Aorta (tissue), 5 donors: ENCODE measurements at regions not wholly inside any gene's neighbourhood (a gene's known extent, or its start where the extent isn't known, plus 50 kb on each side); places are given as distances from the start of the nearest gene placed in this dataset.

Experiments
- ATAC-seq: fragments of 200-7000 bp; cut with Tn5 transposase; one replicate; pipeline ENCODE4 v1.9.1; 2022; ENCODE audit warnings: moderate library complexity; ENCODE audit not compliant: low FRiP score
- DNase-seq, 2 donors: peaks; one replicate each; pipeline ENCODE4 v3.0.0-alpha.2; 2020
- H3K27ac ChIP-seq, 2 donors: one replicate each; pipeline ENCODE4 v1.5.1; 2013; ENCODE audit warnings: low read length in 2 of 2, mild to moderate bottlenecking in 2 of 2, moderate library complexity in 2 of 2, control low read depth in 1 of 2, inconsistent platforms in 1 of 2, low read depth in 1 of 2
- H3K27me3 ChIP-seq, 2 donors: one replicate each; pipeline ENCODE4 v1.6.1; 2013; ENCODE audit warnings: control low read depth in 1 of 2, low read length in 1 of 2, mild to moderate bottlenecking in 1 of 2, moderate library complexity in 1 of 2; ENCODE audit not compliant: insufficient read depth in 2 of 2, control insufficient read depth in 1 of 2
- H3K36me3 ChIP-seq, 2 donors: one replicate each; pipeline ENCODE4 v1.6.1; 2013; ENCODE audit warnings: control low read depth in 1 of 2, low read length in 1 of 2, mild to moderate bottlenecking in 1 of 2; ENCODE audit not compliant: insufficient read depth in 2 of 2, control insufficient read depth in 1 of 2
- H3K4me1 ChIP-seq, 2 donors: one replicate each; pipeline ENCODE4 v1.6.1; 2013; ENCODE audit warnings: low read length in 2 of 2, control low read depth in 1 of 2, mild to moderate bottlenecking in 1 of 2, moderate library complexity in 1 of 2; ENCODE audit not compliant: insufficient read depth in 2 of 2, control insufficient read depth in 1 of 2
- H3K4me3 ChIP-seq, 2 donors: one replicate each; pipeline ENCODE4 v1.5.1; 2013; ENCODE audit warnings: low read length in 2 of 2, control low read depth in 1 of 2, mild to moderate bottlenecking in 1 of 2
- H3K9me3 ChIP-seq: one replicate; pipeline ENCODE4 v1.6.1; 2013; ENCODE audit warnings: mild to moderate bottlenecking, low read length; ENCODE audit not compliant: control insufficient read depth
- WGBS, 2 donors: extraction: QIAGEN DNeasy Blood & Tissue Kit; methylation state at CpG; one replicate each; pipeline ENCODE4 v1.1.7; 2013; 5-methylcytosine and 5-hydroxymethylcytosine counted together
- intact Hi-C, 2 donors: fragments of 100-400 bp; cut with DNase I; formaldehyde crosslinking; loops; one replicate each; pipeline versions ENCODE4 v1.14.2 to v1.15.0; 2022
- donor health status: healthy with polysubstance abuse.
- donor health status: Bipolar disorder and iron deficiency.
- donor health status: DM: no; HTN: no; CAD: no.
- donor health status: DM: no; HTN: no; CAD: no.
- donor health status: DM: yes; HTN: yes; CAD: no.

DNA sequence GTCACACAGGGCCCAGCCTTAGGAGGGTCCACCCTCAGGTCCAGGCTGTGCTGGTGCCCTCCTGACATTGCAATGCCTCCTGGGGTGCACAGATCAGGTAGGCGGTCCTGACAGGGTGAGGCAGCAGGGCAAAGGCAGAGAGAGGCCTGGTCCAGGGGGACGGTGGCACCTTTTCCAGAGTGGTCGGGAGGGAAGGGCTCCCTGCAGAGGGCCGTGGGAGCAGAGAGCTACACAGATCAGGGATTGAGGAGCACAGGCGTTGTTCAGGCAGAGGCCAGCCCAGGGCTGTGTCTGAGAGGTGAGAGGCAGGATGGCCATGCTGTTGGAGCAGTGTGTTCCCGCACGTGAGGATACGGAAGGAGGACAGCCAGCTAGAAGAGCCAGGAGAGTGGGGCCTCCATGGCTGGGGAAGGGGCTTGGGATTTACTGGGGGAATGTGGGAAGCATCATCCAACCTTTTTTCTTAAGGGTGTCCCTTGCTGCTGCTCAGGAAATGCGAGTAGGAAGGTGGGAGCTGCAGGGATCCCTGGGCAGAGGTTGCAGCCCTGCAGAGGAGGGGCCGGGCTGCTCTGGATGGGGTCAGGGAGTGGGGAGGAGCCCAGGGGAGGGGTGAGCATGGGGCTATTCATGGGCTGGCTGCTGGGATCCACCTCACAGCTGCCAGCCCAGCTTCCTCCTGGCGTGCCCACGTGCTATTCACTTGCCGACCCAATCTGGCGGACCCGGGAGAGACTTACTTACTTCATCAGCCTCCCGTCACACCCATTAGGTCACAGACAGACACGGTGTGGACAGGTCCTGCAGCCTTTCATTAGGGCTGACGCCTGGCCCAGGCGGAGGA lies 1516.4 kb downstream of the TBC1D22A start:
- no peaks in the 10 kb centered on the region for H3K27me3 ChIP-seq
- H3K4me3 ChIP-seq, result no peak overlapping the region
- DNase-seq (no peak), ATAC-seq (no peak)
- intact Hi-C loops, result no loop called here
- WGBS, 2 donors, result 49 to 59% methylated on average over 19 of the region's 19 CpGs
- no peak overlapping the region for H3K27ac ChIP-seq
- H3K9me3 ChIP-seq, result no peaks in the 10 kb centered on the region
- H3K36me3 ChIP-seq, result no peaks in the 10 kb centered on the region
- H3K4me1 ChIP-seq, result no peaks in the 10 kb centered on the region

DNA sequence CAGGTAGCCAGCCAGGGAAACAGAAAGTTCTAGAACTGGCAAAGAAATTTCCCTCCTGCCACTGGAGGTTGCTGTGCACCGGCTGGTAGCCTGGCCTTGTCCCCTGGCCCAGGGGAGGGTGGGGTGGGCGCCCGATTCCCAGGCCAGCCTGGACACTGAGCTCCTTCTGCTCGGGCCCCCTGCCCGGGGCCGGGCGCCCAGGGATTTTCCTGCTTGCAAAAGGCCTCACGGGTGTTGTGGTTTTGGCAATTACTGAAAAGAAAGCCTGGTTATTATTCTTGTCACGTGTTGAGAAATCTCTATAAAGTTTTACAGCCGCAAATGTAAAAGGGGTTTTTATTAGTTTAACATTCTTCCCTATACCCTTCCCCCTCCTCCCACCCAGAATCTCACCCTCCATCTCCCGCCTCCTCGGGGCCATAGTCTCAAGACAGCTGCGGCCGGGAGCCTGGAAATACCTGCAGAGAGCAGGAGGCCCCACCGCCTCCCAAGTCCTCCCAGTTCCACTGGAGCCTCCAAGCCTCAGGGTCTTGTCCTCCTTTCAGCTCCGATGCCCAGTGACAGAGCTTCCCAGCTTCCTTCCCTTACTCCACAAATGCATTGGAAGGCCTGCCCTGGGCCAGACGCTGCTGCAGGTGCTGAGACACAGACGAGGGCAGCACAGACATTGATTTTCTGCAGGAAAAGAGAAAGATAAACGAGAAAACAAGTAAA lies 1515.6 kb downstream of the TBC1D22A start:
- 26 to 38% methylated on average over 19 of the region's 19 CpGs for WGBS, 2 donors
- intact Hi-C loops, result no loop called here
- H3K27me3 ChIP-seq, result no peaks in the 10 kb centered on the region

DNA sequence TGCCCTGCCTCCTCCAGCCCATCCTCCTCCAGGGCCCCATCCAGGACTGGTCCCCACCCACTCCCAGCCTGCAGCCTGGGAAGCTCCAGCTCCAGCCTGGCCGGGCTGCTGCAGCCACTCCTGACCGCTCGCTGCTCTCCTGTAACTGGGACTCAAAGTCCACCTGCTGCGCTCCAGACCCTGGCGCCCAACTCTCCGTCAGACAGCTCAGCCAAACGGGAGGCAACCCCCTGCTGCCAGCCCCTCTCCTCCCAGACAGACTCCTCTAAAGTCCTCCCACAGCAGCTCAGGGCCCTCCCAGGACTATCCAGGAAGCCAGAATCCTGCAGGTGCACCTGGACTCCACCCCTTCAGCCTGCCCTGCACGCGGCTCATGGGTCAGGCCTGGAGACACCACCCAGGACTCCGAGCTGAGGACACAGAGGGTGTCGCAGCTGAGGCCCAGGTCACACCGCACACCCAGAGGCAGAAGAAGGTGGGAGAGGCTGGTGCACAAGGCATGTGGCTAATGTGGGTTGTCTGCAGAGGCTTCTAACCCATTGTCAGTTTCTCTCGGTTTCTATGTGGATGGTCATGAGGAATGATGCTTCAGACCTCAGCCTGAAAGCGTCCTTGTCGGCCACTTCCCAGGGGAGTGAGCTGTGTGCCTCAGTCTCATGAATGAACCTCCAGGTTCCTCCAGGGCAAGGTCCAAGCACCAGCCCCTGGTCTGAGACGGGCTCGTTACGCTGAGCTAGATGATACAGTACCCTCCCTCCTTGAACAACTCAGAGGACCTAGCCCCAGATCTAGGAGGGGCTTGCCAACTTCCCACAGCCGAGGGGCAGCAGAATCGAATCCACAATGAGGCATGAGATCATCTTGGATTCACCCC lies 1514.8 kb downstream of the TBC1D22A start:
- H3K4me1 ChIP-seq, result no peaks in the 10 kb centered on the region
- no peak for DNase-seq
- peak; percentile 53 for ATAC-seq
- no peaks in the 10 kb centered on the region for H3K9me3 ChIP-seq
- no peak overlapping the region for H3K4me3 ChIP-seq
- no peak overlapping the region for H3K27ac ChIP-seq
- intact Hi-C loops, result no loop called here
- H3K27me3 ChIP-seq, result no peaks in the 10 kb centered on the region
- H3K36me3 ChIP-seq, result no peaks in the 10 kb centered on the region
- 58 to 65% methylated on average over 20 of the region's 20 CpGs for WGBS, 2 donors

More for the DNA sequence above, 1515.6 kb downstream of the TBC1D22A start:
- H3K36me3 ChIP-seq, result no peaks in the 10 kb centered on the region
- DNase-seq (no peak), ATAC-seq (no peak)
- H3K9me3 ChIP-seq, result no peaks in the 10 kb centered on the region
- no peak overlapping the region for H3K4me3 ChIP-seq
- no peak overlapping the region for H3K27ac ChIP-seq
- no peaks in the 10 kb centered on the region for H3K4me1 ChIP-seq

DNA sequence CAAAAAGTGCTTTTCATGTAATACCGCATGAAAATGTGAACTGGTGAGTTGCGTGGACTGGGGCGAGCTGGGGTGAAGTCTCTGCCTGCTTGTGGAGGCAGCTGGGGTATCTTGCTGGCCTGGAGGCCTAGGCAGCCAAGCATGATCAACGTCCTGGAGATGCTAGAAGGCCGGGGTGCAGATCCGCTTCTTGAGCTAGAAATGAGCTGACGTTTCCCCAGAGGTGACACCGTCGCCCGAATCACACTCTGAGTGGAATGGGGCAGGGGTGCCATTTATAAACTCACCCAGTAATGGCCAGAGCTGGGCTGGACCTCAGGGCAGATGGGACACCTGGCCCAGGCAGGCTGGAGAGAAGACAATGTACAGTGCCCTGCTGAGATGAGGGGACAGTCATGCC lies 1513.0 kb downstream of the TBC1D22A start:
- WGBS, 2 donors, result 90 to 93% methylated on average over 10 of the region's 10 CpGs
- ATAC-seq, result no peak
- no peaks in the 10 kb centered on the region for H3K27me3 ChIP-seq

DNA sequence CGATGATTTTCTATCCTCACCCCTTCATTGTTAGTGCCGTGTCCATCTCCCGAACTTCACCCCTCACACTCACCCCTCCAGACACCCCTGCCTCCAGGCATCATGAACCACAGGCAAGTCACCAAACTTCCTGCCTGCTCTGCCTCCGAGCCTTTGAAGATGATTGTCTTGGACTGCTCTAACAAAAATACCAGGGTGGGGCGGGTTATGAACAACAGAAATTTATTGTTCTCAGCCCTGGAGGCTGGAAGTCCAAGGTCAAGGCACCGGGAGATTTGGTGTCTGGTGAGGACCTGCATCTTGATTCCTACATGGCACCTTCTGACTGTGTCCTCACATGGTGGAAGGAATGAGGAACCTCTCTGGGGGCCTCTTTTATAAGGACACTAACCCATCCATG lies 1508.3 kb downstream of the TBC1D22A start:
- 80 to 83% methylated on average over 6 of the region's 6 CpGs for WGBS, 2 donors
- Histone ChIP-seq H3K27ac (no peak overlapping the region), H3K4me3 (no peak overlapping the region), H3K9me3 (no peaks in the 10 kb centered on the region), H3K27me3 (no peaks in the 10 kb centered on the region), H3K36me3 (no peaks in the 10 kb centered on the region), H3K4me1 (no peaks in the 10 kb centered on the region)
- ATAC-seq, result no peak
- DNase-seq, result no peak
- intact Hi-C loops, result no loop called here

More for the DNA sequence above, 1513.0 kb downstream of the TBC1D22A start:
- Histone ChIP-seq H3K4me3 (no peak overlapping the region), H3K36me3 (no peaks in the 10 kb centered on the region), H3K9me3 (no peaks in the 10 kb centered on the region), H3K4me1 (no peaks in the 10 kb centered on the region), H3K27ac (no peak overlapping the region)
- intact Hi-C loops, result no loop called here
- DNase-seq, result no peak

DNA sequence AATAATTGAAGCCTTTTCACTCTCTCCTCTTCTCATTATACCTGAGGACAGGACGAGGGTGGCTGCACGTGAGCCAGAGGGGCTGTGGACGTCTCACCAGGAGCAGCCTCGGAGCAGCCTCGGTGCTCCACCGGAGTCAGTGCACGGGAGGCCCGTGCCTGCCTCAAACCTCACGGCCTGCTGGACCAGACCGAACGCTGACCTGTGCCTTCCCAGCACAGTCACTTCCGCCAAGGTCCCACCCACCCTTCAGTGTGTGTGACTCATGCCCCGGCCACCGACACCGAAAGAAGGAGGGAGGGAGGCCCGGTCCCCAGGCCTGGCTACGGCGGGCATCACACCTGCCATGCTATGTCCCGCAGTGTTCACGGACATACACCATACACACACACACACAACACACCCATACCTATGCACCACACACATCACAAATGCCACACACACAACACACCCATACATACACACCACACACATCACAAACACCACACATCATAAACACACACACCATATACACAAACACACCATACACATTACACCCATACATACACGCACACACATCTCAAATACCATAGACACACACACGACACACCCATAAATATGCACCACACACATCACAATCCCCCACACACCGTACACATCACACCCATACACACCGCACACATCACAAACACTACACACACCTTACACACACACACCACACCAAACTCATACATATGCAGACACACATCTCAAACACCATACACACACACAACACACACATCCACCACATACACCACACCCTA lies 1506.5 kb downstream of the TBC1D22A start:
- intact Hi-C loops, result no loop called here
- H3K27me3 ChIP-seq, result no peaks in the 10 kb centered on the region
- H3K36me3 ChIP-seq, result no peaks in the 10 kb centered on the region
- DNase-seq (no peak), ATAC-seq (no peak)
- peaks cover 2% of the 10 kb centered on the region for H3K9me3 ChIP-seq
- no peak overlapping the region for H3K4me3 ChIP-seq
- H3K27ac ChIP-seq, result no peak overlapping the region
- no peaks in the 10 kb centered on the region for H3K4me1 ChIP-seq
- WGBS, 2 donors, result 75 to 77% methylated on average over 24 of the region's 24 CpGs

DNA sequence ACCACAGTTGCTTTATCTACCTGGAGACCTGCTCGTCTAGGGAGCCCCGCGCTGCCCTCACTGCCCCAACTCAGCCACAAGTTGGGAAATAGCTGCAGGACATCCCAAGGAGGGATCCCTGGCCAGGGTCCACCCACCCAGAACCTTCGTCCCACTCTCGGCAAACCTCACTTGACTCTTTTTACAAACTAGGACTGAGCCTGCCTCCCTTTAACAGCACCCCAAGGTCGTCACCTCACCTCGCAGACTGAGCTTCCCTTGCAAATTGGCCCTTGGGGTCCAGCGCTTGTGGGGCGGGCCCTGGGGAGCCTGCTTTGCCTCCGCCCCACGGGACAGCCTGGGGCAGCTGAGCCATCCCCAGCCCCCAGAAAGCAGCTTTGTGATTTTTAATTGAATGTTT lies 1505.8 kb downstream of the TBC1D22A start:
- WGBS, 2 donors, result 68 to 70% methylated on average over 11 of the region's 11 CpGs
- no peak for ATAC-seq
- Histone ChIP-seq H3K27ac (no peak overlapping the region), H3K4me1 (no peaks in the 10 kb centered on the region), H3K4me3 (no peak overlapping the region), H3K36me3 (no peaks in the 10 kb centered on the region), H3K27me3 (no peaks in the 10 kb centered on the region), H3K9me3 (peaks cover 4% of the 10 kb centered on the region)
- intact Hi-C loops, result no loop called here
- DNase-seq, result no peak

DNA sequence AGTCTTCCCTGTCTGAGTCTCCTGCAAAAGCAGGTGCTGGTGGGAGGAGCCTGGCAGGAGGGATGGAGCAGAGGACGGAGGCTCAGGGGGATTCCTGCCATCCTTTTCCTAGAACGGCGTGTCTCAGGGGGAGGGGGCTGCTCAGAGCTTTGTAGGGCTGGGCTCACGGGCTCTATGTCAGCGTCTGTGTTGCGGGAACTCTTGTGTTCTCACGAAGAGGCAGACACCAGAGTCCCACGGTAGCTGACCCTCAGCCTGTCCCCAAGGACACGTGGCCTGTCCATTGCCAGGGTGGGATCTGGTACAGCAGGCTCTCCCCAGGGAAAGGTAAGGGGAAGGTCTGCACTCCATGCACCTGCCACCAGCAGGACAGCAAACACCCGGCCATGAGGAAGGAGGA lies 1505.2 kb downstream of the TBC1D22A start:
- Histone ChIP-seq H3K36me3 (no peaks in the 10 kb centered on the region), H3K9me3 (peaks cover 4% of the 10 kb centered on the region), H3K27me3 (no peaks in the 10 kb centered on the region), H3K27ac (no peak overlapping the region), H3K4me1 (no peaks in the 10 kb centered on the region), H3K4me3 (no peak overlapping the region)
- intact Hi-C loops, result no loop called here
- no peak for DNase-seq
- 34 to 36% methylated on average over 10 of the region's 10 CpGs for WGBS, 2 donors
- no peak for ATAC-seq
